CD14-positive monocyte (primary cell): ENCODE measurements at regions not wholly inside any gene's neighbourhood (a gene's known extent, or its start where the extent isn't known, plus 50 kb on each side); places are given as distances from the start of the nearest gene placed in this dataset.

Experiments
- DNase-seq, 3 donors: peaks; one replicate each; pipeline ENCODE4 v3.0.0-alpha.2; 2011 to 2022
- H2AFZ ChIP-seq: 2 replicates; pipeline ENCODE4 v1.6.0; 2012; ENCODE audit warnings: mild to moderate bottlenecking, low read depth, low read length, inconsistent platforms; ENCODE audit not compliant: insufficient read depth, poor library complexity, severe bottlenecking
- H3K27ac ChIP-seq, 2 donors: 1 replicate in 1 of 2; 2 replicates in 1 of 2; pipeline ENCODE4 v1.5.1; 2012 to 2013; ENCODE audit warnings: low read length in 2 of 2, control low read depth in 1 of 2, inconsistent platforms in 1 of 2, low read depth in 1 of 2, mild to moderate bottlenecking in 1 of 2
- H3K27me3 ChIP-seq, 2 donors: one replicate each; pipeline versions ENCODE4 v1.6.0 to v1.6.1; 2011 to 2013; ENCODE audit warnings: low read length in 2 of 2; ENCODE audit not compliant: control insufficient read depth in 2 of 2, insufficient read depth in 2 of 2
- H3K36me3 ChIP-seq, 2 donors: replicated peaks in 1 of 2; 1 replicate in 1 of 2; 2 replicates in 1 of 2; pipeline versions ENCODE4 v1.5.1 to v1.6.1; 2012 to 2013; ENCODE audit warnings: low read length in 2 of 2, control low read depth in 1 of 2, inconsistent platforms in 1 of 2, mild to moderate bottlenecking in 1 of 2; ENCODE audit not compliant: insufficient read depth in 2 of 2, control insufficient read depth in 1 of 2
- H3K4me1 ChIP-seq, 2 donors: 1 replicate in 1 of 2; 2 replicates in 1 of 2; pipeline versions ENCODE4 v1.5.1 to v1.6.1; 2012 to 2013; ENCODE audit warnings: low read length in 2 of 2, control low read depth in 1 of 2, inconsistent platforms in 1 of 2, mild to moderate bottlenecking in 1 of 2, moderate library complexity in 1 of 2; ENCODE audit not compliant: insufficient read depth in 2 of 2, control insufficient read depth in 1 of 2
- H3K4me2 ChIP-seq: replicated peaks from 2 replicates; pipeline ENCODE3; 2012; ENCODE audit warnings: low read length, moderate library complexity, mild to moderate bottlenecking; ENCODE audit not compliant: poor library complexity, severe bottlenecking; ENCODE audit errors: extremely low read depth
- H3K4me3 ChIP-seq, 3 experiments: fragments of 200-600 bp in 1 of 3; sonication (generic) in 1 of 3; replicated peaks in 1 of 3; 1 replicate in 2 of 3; 2 replicates in 1 of 3; pipeline ENCODE4 v1.5.1; 2011 to 2013; ENCODE audit warnings: low read length in 3 of 3, mild to moderate bottlenecking in 3 of 3, control low read depth in 2 of 3, low read depth in 2 of 3, inconsistent platforms in 1 of 3, moderate library complexity in 1 of 3
- H3K79me2 ChIP-seq: 2 replicates; pipeline ENCODE4 v1.6.0; 2012; ENCODE audit warnings: mild to moderate bottlenecking, control low read depth, inconsistent platforms, low read length, moderate library complexity; ENCODE audit not compliant: insufficient read depth
- H3K9ac ChIP-seq: 2 replicates; pipeline ENCODE4 v1.6.0; 2017; ENCODE audit warnings: low read length, mild to moderate bottlenecking; ENCODE audit not compliant: insufficient read depth, poor library complexity, severe bottlenecking
- H3K9me3 ChIP-seq, 2 donors: replicated peaks in 1 of 2; 1 replicate in 1 of 2; 2 replicates in 1 of 2; pipeline versions ENCODE4 v1.5.1 to v1.6.1; 2012 to 2013; ENCODE audit warnings: low read length in 2 of 2, control low read depth in 1 of 2; ENCODE audit not compliant: control insufficient read depth in 1 of 2, insufficient read depth in 1 of 2
- H4K20me1 ChIP-seq: 2 replicates; pipeline ENCODE4 v1.6.0; 2012; ENCODE audit warnings: mild to moderate bottlenecking, low read length, control low read depth, moderate library complexity; ENCODE audit not compliant: insufficient read depth
- H3K27ac Mint-ChIP-seq, 7 donors: one replicate each; pipeline ENCODE4 v1.8.0; 2020; ENCODE audit warnings: mild to moderate bottlenecking in 7 of 7, mixed read lengths in 7 of 7, moderate library complexity in 6 of 7, inconsistent platforms in 2 of 7
- H3K27me3 Mint-ChIP-seq, 3 donors: one replicate each; pipeline ENCODE4 v1.8.0; 2021 to 2022; ENCODE audit warnings: low read depth in 3 of 3, mild to moderate bottlenecking in 3 of 3, mixed read lengths in 3 of 3, moderate library complexity in 3 of 3, inconsistent platforms in 1 of 3
- H3K36me3 Mint-ChIP-seq, 2 donors: one replicate each; pipeline ENCODE4 v1.8.0; 2020; ENCODE audit warnings: mixed read lengths in 2 of 2, inconsistent platforms in 1 of 2, mild to moderate bottlenecking in 1 of 2
- H3K4me1 Mint-ChIP-seq: one replicate; pipeline ENCODE4 v1.8.0; 2020; ENCODE audit warnings: mild to moderate bottlenecking, mixed read lengths
- H3K4me3 Mint-ChIP-seq, 2 donors: one replicate each; pipeline ENCODE4 v1.8.0; 2020; ENCODE audit warnings: mild to moderate bottlenecking in 2 of 2, mixed read lengths in 2 of 2, moderate library complexity in 1 of 2
- H3K9me3 Mint-ChIP-seq, 7 donors: one replicate each; pipeline ENCODE4 v1.8.0; 2020 to 2022; ENCODE audit warnings: mixed read lengths in 7 of 7, mild to moderate bottlenecking in 6 of 7, moderate library complexity in 6 of 7, inconsistent platforms in 2 of 7
- WGBS: methylation state at CpG from one replicate; pipeline ENCODE4 v1.1.5; 2013; ENCODE audit warnings: missing lambda C conversion rate; ENCODE audit not compliant: insufficient coverage; 5-methylcytosine and 5-hydroxymethylcytosine counted together
- intact Hi-C, 2 donors: fragments of 100-400 bp; cut with micrococcal nuclease; formaldehyde crosslinking; loops; one replicate each; pipeline versions ENCODE4 v1.15.0 to v1.15.1; 2023
- TF ChIP-seq, protein P1 (sequence below): fragments of 200-600 bp; IDR thresholded peaks from one replicate; pipeline ENCODE4 v1.8.0; 2022; ENCODE audit warnings: antibody characterized with exemption, mild to moderate bottlenecking

DNA sequence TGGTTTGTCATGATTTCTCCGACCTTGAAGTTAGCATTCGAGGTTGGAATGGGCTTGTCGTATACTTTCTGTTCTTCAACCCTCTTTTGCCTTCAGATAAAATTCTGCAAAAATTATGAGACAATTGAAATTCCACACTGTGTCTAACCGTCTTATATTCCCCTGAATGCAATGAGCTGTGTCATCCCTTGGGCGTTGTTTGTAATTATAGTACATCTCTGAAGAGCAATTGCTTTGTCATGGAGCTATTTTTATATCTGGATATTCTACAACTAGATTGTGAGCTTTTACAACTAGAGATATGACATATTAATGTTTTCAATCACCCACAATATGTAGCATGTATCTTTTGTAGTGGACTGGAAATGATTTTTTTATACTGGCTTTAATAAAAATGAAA is 631.8 kb upstream of the SLC10A2 start:
- peaks cover 0 to 5% (median 2%) of the 10 kb centered on the region in 7 donors for H3K9me3 Mint-ChIP-seq
- Histone ChIP-seq H3K36me3 (no peaks in the 10 kb centered on the region), H3K27me3 (no peaks in the 10 kb centered on the region), H3K9ac (no peak overlapping the region), H3K4me2 (no peak overlapping the region), H2AFZ (no peak overlapping the region), H3K4me3 (no peak overlapping the region), H3K9me3 (peaks cover 0 to 6% of the 10 kb centered on the region in 2 donors), H3K79me2 (no peaks in the 10 kb centered on the region), H4K20me1 (no peaks in the 10 kb centered on the region), H3K4me1 (no peaks in the 10 kb centered on the region), H3K27ac (no peak overlapping the region)
- H3K4me3 Mint-ChIP-seq = no peak overlapping the region
- no peaks in the 10 kb centered on the region for H3K36me3 Mint-ChIP-seq
- no peak for DNase-seq
- TF ChIP-seq, protein P1, sequence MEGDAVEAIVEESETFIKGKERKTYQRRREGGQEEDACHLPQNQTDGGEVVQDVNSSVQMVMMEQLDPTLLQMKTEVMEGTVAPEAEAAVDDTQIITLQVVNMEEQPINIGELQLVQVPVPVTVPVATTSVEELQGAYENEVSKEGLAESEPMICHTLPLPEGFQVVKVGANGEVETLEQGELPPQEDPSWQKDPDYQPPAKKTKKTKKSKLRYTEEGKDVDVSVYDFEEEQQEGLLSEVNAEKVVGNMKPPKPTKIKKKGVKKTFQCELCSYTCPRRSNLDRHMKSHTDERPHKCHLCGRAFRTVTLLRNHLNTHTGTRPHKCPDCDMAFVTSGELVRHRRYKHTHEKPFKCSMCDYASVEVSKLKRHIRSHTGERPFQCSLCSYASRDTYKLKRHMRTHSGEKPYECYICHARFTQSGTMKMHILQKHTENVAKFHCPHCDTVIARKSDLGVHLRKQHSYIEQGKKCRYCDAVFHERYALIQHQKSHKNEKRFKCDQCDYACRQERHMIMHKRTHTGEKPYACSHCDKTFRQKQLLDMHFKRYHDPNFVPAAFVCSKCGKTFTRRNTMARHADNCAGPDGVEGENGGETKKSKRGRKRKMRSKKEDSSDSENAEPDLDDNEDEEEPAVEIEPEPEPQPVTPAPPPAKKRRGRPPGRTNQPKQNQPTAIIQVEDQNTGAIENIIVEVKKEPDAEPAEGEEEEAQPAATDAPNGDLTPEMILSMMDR = no peak
- no peaks in the 10 kb centered on the region for H3K27me3 Mint-ChIP-seq
- intact Hi-C loops = no loop called here
- no peaks in the 10 kb centered on the region for H3K4me1 Mint-ChIP-seq
- WGBS = 100% methylated on average over 1 of the region's 5 CpGs
- no peak overlapping the region for H3K27ac Mint-ChIP-seq

DNA sequence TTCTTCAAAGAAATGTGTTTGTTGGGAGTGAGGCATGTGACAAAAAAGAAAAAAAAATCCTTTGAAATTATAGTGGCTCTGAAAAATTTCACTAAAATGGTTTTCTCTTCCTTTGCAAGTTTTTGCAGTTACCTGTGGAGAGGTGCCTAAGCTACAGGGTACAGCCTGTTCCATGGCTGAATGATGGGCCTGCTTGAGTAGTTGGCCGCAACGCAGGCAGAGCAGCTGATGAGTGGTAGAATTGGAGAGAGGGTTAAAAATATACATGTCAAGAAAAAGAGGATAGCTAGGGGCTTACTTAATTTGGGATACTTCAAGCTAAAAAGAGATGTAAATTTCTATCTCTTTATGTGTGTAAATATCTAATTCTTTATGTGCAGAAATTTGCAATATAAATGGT is 629.1 kb upstream of the SLC10A2 start:
- Mint-ChIP-seq H3K36me3 (no peaks in the 10 kb centered on the region), H3K4me3 (no peak overlapping the region), H3K27ac (no peak overlapping the region), H3K9me3 (peaks cover 0 to 5% (median 0%) of the 10 kb centered on the region in 7 donors), H3K27me3 (no peaks in the 10 kb centered on the region), H3K4me1 (no peaks in the 10 kb centered on the region)
- intact Hi-C loops = no loop called here
- Histone ChIP-seq H3K79me2 (no peaks in the 10 kb centered on the region), H3K9me3 (peaks cover 0 to 6% of the 10 kb centered on the region in 2 donors), H3K4me3 (no peak overlapping the region), H3K4me2 (no peak overlapping the region), H2AFZ (no peak overlapping the region), H3K4me1 (no peaks in the 10 kb centered on the region), H3K9ac (no peak overlapping the region), H3K27ac (no peak overlapping the region), H3K36me3 (no peaks in the 10 kb centered on the region), H4K20me1 (no peaks in the 10 kb centered on the region), H3K27me3 (no peaks in the 10 kb centered on the region)
- TF ChIP-seq, protein P1 = no peak
- WGBS = 100% methylated on average over 2 of the region's 2 CpGs
- DNase-seq = no peak
